Stromal cell of bone marrow (primary cell): ENCODE measurements at regions not wholly inside any gene's neighbourhood (a gene's known extent, or its start where the extent isn't known, plus 50 kb on each side); places are given as distances from the start of the nearest gene placed in this dataset.
A peak's percentile ranks its signal among the peaks of the same experiment; 100 is the strongest.

Source experiments
- DNase-seq: peaks from one replicate; pipeline ENCODE4 v3.0.0-alpha.2; 2012; ENCODE audit warnings: low read depth

DNA sequence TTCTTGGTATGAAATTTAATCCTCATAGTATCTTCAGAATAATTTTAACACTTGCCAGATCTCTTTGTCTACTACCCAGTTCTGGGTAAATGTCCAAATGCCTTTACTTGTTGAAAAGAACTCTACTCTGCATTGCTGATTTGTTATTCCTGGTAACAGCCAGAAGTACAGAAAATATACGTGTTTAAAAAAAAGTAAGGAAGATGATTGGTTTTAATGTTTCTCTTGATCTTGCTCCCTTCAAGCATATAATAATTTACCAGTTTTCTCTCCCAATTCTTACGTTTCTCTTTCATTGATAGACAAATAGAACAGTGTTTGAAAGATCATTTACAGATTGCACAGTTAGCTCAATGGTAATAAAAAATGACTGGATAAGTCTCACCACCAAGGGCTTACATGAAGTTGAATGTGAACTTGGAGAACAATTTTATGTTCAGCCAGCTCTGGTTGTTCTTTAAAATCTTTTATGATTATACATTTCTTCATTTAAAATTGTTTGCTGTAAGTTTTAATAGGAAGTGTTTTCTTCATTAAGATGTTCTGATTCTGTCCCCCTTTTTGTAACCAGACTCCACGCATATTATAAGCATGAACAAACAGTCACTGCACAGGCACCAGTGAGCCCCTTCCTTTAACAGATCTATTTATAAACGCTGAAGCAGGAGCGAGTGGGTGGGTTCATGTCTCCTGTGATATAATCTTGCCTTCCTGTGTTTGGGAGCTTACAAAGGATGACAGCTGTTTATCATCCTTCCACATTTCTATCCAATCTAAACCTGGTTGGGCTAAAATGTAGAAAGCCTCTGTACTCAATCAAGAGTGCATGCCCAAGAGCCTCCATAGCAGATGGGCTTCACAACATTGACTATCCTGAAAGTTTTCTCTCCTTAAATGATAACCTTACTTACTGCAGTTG is 299.5 kb downstream of the PRL start:
- DNase-seq, result no peak

GRCh38 chr6:21998582-21998981 is 298.3 kb downstream of the PRL start:
- no peak for DNase-seq

DNA sequence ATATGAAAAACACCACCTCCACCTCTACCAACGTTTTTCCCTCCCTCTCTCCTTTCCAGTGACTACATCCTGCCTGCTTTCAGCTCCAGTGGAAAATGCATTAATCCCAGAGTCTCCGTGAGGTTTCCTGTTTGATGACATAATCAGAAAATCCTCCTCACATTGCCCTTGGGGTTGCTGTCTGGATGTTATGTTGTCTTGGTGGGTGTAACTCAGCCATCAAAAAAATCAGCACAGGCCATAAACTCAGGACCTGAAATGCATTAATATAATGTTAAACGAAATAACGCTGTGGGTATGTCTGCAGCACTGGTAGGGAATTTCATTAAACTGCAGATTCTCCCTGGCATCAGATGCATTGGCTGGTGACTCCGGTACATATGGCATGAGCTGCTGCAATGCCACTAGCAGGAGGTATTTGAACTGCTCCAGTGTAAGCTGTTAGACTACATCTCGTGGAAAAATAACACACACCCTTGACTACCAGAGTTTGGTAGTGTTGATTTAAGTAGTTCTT is 297.8 kb downstream of the PRL start:
- peak; percentile 40 for DNase-seq

GRCh38 chr6:21999741-22000140 is 297.1 kb downstream of the PRL start:
- no peak for DNase-seq

DNA sequence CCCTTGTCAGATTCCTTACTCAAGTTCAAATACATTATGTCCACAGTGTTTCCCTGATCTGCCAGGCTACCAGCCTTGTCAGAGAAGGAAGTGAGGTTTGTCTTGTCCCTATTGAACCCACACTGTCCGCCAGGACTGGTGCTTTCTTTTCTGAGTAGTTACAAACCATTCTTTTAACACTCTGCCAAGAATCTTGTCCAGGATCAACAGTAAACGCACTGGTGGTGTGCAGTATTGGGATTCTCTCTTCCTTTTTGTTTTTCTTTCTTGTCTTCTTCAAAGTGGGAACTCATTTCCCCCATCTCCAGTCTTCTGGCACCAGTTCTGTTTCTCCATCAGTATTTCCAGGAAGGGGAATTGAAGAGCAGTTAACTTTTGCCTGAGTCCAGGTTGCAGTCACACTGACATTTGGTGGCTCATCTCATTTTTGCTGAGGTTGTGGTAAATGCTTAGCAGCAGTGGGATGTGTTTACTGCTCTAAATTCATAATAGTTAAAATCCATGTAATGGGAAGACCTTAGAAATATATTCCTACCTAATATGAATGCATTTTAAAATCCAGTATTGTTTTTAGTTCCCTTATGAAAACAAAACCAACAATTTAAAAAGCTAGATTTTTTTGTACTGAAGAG is 295.3 kb downstream of the PRL start:
- no peak for DNase-seq

DNA sequence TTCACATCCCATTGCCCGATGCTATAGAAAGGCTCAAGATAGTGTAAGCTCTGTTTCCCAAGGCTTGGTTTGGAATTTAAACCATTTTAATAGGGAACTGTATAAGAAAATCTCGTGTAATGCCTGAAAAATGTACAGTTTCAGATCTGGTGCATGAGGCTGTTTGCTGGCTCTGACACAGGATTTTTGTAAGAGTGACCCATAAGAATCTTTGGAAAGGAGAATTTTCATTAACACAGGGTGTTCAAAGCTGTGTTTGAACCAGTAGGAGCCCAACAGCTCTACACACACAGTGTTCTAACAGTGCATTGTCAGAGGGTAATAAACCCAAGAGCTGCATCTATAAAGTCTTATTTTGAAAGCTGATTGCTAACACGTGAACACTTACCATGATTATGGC is 293.5 kb downstream of the PRL start:
- DNase-seq, result no peak

- DNase-seq, result no peak
Observed at GRCh38 chr6:22006795-22007194, 290.0 kb downstream of the PRL start.

DNA sequence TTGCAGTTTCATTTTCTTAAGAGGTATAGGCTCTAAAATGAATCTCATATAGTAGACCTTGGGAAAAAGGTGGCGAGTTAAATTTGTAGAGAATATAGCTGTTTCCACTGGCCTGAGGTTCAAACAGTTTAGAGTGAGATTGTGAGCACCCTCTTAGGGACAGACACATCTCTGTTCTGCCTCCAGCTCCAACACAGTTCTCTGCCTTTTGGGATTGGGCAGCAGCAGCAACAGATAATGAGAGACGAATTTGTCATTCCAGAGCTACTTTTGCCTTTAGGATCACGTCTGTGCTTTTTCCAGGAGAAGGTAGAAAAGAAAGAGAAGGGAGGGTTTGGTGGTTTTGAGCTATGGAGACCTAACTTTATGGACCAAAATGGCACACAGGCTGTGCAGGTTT is 289.4 kb downstream of the PRL start:
- no peak for DNase-seq

DNA sequence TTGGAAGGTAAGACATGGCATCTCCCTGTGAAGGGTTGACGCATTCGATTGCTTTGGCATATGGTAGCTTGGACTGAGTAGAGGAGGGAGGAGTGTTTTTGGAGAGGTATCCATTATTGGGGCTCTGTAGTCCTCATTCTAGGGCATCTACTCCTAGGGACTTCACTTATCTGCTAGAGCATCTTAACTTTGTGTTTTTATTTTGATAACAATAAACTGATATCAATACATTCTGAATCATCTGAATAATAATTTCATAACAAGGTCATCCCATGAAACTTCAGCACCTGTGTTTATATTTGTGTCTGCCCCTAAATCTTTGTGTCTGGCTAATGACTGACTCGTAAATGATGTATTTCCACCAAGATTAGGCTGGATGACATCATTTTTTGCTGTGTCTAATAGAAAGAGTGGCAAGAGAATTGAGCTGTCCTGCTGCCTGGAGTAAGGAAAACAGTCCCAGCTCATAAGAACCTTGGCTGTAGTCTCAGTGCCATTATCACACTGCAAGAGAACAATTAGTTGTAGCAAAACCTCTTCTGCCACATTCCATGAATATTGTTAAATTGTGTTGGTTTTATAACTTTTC is 288.5 kb downstream of the PRL start:
- no peak for DNase-seq

DNA sequence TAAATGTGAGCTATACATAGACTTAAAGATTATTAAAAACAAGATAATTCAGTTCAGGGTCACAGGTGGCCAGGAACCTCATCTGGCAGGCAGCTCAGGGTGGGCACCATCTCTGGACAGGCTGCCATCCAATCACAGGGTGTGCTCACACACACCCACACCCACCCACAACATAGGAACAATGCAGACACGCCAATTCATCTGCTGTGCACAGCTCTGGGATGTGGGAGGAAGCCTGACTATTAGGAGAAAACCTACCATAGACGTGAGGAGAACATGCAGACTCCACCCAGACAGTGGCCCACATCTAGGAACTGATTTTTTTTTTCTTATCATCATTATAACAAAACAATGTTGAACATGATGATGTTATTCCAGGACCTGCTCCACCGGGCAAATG is 286.7 kb downstream of the PRL start:
- DNase-seq, result no peak

- DNase-seq, result no peak
Observed at GRCh38 chr6:22015216-22015615, 281.6 kb downstream of the PRL start.

GRCh38 chr6:22015944-22016343 is 280.9 kb downstream of the PRL start:
- DNase-seq, result no peak

DNA sequence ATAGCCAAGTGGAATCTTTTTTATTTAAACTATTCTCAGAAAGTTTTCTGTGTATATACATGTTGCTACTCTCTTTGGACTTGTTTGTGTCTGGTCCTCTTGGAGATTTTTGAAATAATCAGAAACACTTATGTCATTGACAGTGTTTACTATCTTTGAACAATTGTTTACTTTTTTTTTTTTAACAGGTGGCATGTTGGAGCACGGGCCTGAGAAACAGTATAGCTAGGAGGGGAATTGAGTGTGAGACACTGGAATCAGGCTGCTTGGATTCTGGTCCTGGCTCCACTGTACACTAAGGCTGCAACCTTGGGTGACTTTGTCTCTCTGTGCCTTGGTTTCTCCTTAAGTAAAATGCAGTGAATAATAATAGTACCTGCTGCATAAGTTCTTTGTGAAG is 279.6 kb downstream of the PRL start:
- DNase-seq, result no peak

GRCh38 chr6:22017766-22018165 is 279.1 kb downstream of the PRL start:
- DNase-seq, result no peak

- DNase-seq, result no peak
Observed at GRCh38 chr6:22019857-22020256, 277.0 kb downstream of the PRL start.

GRCh38 chr6:22020299-22021003 is 276.4 kb downstream of the PRL start:
- no peak for DNase-seq

DNA sequence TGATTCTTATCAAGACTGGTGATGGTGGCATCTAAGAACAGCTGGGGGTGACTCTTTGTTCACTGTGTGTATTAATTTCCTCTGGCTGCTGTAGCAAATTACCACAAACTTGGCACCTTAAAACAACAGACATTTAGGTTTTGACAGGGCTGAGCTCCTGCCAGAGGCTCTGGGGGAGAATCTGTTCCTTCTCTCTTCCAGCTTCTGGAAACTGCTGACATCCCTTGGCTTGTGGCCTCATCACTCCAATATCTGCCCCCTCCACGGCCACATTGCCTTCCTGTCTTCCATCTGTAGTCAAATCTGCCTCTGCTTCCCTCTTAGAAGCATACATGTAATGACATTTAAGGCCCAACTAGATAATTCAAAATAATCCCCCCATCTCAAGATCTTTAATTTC is 274.9 kb downstream of the PRL start:
- DNase-seq, result no peak

- DNase-seq, result no peak
Observed at GRCh38 chr6:22023937-22024336, 272.9 kb downstream of the PRL start.

GRCh38 chr6:22024973-22025467 is 271.8 kb downstream of the PRL start:
- DNase-seq, result no peak

GRCh38 chr6:22025468-22026163 is 271.2 kb downstream of the PRL start:
- no peak for DNase-seq

GRCh38 chr6:22026164-22026678 is 270.6 kb downstream of the PRL start:
- DNase-seq, result no peak
